VCaP (cell line): ENCODE measurements at regions not wholly inside any gene's neighbourhood (a gene's known extent, or its start where the extent isn't known, plus 50 kb on each side); places are given as distances from the start of the nearest gene placed in this dataset.

Source experiments
- H3K27ac ChIP-seq: fragments of 450-650 bp; 2 replicates; pipeline ENCODE4 v1.5.1; 2017
- TF ChIP-seq, protein P1 (sequence below): fragments of 450-650 bp; conservative IDR thresholded peaks from 2 replicates; pipeline ENCODE4 v1.5.1; 2017; ENCODE audit warnings: mild to moderate bottlenecking, moderate library complexity

DNA sequence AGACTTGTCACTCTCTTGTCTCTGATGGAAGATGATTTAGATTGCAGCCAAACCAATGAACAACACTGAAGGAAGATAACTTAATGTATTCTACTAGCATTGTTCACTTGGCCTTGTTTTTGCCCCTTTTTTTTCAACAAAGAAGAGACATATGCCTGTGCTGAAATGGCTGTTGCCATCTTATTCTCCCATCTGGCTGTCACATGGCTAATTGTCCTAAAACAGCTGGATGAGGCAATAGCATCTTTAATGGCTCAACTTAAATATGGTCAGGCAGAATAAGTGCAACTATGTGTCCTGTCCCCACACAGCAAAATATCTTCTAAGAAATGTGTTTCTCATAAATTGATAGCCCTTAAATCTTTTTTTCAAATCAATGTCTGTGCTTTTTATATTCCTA lies 576.9 kb downstream of the TUSC7 start:
- TF ChIP-seq, protein P1, sequence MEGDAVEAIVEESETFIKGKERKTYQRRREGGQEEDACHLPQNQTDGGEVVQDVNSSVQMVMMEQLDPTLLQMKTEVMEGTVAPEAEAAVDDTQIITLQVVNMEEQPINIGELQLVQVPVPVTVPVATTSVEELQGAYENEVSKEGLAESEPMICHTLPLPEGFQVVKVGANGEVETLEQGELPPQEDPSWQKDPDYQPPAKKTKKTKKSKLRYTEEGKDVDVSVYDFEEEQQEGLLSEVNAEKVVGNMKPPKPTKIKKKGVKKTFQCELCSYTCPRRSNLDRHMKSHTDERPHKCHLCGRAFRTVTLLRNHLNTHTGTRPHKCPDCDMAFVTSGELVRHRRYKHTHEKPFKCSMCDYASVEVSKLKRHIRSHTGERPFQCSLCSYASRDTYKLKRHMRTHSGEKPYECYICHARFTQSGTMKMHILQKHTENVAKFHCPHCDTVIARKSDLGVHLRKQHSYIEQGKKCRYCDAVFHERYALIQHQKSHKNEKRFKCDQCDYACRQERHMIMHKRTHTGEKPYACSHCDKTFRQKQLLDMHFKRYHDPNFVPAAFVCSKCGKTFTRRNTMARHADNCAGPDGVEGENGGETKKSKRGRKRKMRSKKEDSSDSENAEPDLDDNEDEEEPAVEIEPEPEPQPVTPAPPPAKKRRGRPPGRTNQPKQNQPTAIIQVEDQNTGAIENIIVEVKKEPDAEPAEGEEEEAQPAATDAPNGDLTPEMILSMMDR: no peak
- peak overlapping the region; percentile 57; the same call in 1 of the 2 replicates for H3K27ac ChIP-seq

GRCh38 chr3:117287602-117288001 lies 578.0 kb downstream of the TUSC7 start:
- no peak overlapping the region for H3K27ac ChIP-seq
- TF ChIP-seq, protein P1: no peak

GRCh38 chr3:117291476-117291875 lies 581.9 kb downstream of the TUSC7 start:
- TF ChIP-seq, protein P1: no peak
- no peak overlapping the region for H3K27ac ChIP-seq

DNA sequence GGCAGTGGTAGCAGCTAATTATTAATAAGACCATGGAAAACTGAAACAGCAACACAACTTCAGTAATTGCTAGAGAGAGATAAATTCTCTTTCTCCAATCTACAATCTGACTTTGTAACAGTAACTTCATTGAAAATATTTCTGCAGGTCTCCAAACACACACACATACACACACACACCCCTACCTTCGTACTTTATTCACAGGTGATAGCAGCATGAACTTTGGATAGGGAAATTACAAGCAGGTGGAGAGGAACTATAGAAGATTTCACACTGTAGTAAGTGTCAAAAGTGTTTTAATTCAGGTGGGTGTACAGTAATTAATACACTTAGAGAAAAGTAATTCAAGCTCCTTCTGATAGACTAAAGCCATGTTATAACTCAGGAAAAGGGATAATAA lies 587.5 kb downstream of the TUSC7 start:
- H3K27ac ChIP-seq: no peak overlapping the region
- TF ChIP-seq, protein P1: no peak

- TF ChIP-seq, protein P1: no peak
- H3K27ac ChIP-seq: no peak overlapping the region
Measured at GRCh38 chr3:117297541-117297940, 588.0 kb downstream of the TUSC7 start.

GRCh38 chr3:117298273-117298672 lies 588.7 kb downstream of the TUSC7 start:
- no peak overlapping the region for H3K27ac ChIP-seq
- TF ChIP-seq, protein P1: no peak

DNA sequence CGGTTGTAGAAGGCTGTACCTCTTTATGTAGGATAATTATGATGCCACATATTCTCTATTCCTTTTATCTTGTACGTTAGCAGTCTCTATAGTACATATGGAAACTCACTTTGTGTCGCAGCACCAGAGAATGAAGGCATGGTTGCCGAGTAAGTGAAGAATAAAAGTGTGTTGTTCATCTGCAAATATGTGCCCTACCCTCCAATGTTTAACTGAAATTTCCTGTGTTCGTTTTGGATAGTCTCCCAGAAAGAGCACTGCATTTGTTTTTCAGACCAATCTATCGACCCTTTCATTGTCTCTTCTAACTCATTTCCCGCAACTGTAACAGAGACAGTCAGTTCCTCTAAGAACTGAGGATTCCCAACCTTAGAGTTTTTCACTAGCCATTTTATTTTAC lies 592.8 kb downstream of the TUSC7 start:
- TF ChIP-seq, protein P1: no peak
- H3K27ac ChIP-seq: peak overlapping the region; percentile 86

DNA sequence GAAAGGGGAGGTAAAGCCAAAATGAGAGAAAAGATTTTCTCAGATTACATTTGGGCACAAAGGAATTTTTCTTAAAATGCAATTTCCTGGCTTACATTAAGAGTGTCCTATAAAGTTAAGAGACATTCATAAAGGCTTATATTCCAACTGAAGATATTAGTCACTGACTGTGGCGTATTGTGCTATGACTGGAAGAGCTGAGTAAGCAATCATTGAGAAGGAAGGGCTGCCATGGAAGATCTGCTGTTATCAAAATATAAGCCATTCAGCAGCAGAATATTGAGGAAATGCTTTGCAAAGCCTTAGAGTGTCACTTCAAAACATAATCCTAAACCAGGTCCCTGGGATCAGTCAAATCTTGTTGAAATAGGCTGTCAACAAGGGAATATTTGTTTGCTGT lies 593.9 kb downstream of the TUSC7 start:
- TF ChIP-seq, protein P1: no peak
- H3K27ac ChIP-seq: peak overlapping the region; percentile 86
